ENCODE measurements at regions not wholly inside any gene's neighbourhood (a gene's known extent, or its start where the extent isn't known, plus 50 kb on each side); places are given as distances from the start of the nearest gene placed in this dataset.

DNA sequence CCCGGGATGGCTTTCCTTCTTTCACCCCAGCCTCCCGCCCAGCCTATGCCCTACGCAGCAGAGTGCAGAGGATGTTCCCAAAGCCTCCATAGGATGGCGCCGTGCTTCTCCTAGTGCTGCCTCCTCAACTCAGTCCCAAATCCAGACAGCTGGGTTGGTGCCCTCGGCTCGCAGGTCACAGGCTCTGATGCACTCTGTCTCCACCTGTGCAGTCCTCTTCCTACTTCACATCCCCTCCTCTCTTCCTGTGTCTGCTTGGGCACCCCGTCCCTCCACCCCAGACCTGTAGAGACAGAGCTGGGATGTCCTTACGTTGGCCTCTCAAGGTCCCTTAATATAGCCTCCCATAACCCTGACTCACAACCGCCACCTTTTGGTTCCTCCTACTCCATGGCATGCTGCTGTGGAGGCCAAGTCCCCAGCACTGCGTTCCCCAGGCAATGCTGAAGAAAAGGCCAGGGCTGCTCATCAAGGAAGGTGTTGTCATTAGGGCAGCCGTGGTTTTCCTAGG lies 314.4 kb downstream of the GADD45G start:
- TF ChIP-seq, protein P1, sequence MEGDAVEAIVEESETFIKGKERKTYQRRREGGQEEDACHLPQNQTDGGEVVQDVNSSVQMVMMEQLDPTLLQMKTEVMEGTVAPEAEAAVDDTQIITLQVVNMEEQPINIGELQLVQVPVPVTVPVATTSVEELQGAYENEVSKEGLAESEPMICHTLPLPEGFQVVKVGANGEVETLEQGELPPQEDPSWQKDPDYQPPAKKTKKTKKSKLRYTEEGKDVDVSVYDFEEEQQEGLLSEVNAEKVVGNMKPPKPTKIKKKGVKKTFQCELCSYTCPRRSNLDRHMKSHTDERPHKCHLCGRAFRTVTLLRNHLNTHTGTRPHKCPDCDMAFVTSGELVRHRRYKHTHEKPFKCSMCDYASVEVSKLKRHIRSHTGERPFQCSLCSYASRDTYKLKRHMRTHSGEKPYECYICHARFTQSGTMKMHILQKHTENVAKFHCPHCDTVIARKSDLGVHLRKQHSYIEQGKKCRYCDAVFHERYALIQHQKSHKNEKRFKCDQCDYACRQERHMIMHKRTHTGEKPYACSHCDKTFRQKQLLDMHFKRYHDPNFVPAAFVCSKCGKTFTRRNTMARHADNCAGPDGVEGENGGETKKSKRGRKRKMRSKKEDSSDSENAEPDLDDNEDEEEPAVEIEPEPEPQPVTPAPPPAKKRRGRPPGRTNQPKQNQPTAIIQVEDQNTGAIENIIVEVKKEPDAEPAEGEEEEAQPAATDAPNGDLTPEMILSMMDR (optimal IDR thresholded peaks at IDR 0.05 in 1 of 3, IDR thresholded peaks at IDR 0.05 in 1 of 3, conservative IDR thresholded peaks at IDR 0.05 in 1 of 3; ENCODE audit: extremely low read depth in 1 of 3, insufficient read depth in 2 of 3, low read length in 3 of 3): peak in 2 of 3 experiments; percentile 26 to 48
- TF ChIP-seq EZH2 (IDR thresholded peaks at IDR 0.05; ENCODE audit: low read length): no peak
- H3K79me2 ChIP-seq (ENCODE audit: control insufficient read depth, insufficient read depth, low read length): no peaks in the 10 kb centered on the region
- H3K4me2 ChIP-seq (ENCODE audit: control insufficient read depth, extremely low read depth, insufficient read depth, low read depth, low read length): no peak overlapping the region
- no peak overlapping the region for H3K4me3 ChIP-seq (ENCODE audit: control insufficient read depth in 2 of 3, extremely low read depth in 1 of 3, insufficient read depth in 2 of 3, low read depth in 1 of 3, low read length in 3 of 3)
- no peak overlapping the region for H2AFZ ChIP-seq (ENCODE audit: control insufficient read depth, low read length)
- no peak for DNase-seq (ENCODE audit: low read depth, low spot score)
- H3K27ac ChIP-seq (ENCODE audit: control insufficient read depth, insufficient read depth, low read length): no peak overlapping the region
- H3K9me3 ChIP-seq (ENCODE audit: control insufficient read depth, low read depth, low read length): no peaks in the 10 kb centered on the region
- H3K36me3 ChIP-seq (ENCODE audit: control insufficient read depth in 2 of 2, extremely low read depth in 1 of 2, insufficient read depth in 2 of 2, low read length in 2 of 2): no peaks in the 10 kb centered on the region
- dilution Hi-C loops (cut with MboI; ENCODE audit: extremely low pct_ligation_motif_present, low sequenced_read_pairs): no loop called here
- H3K9ac ChIP-seq (ENCODE audit: control insufficient read depth, extremely low read depth, insufficient read depth, low read length): no peak overlapping the region
- no peaks in the 10 kb centered on the region for H3K9me1 ChIP-seq (ENCODE audit: control insufficient read depth, extremely low read depth, insufficient read depth, low read length)
- FAIRE-seq: no peak
- H3K27me3 ChIP-seq (ENCODE audit: control insufficient read depth, extremely low read depth, insufficient read depth, low read length): peaks cover 4% of the 10 kb centered on the region
- no peaks in the 10 kb centered on the region for H4K20me1 ChIP-seq (ENCODE audit: control insufficient read depth, extremely low read depth, insufficient read depth, low read length)
- no peaks in the 10 kb centered on the region for H3K4me1 ChIP-seq (ENCODE audit: control insufficient read depth, extremely low read depth, insufficient read depth, low read length)

GRCh38 chr9:89920131-89920530 lies 315.3 kb downstream of the GADD45G start:
- DNase-seq (ENCODE audit: low read depth, low spot score): no peak
- H3K27me3 ChIP-seq (ENCODE audit: control insufficient read depth, extremely low read depth, insufficient read depth, low read length): peaks cover 4% of the 10 kb centered on the region

More at GRCh38 chr9:89920131-89920530, 315.3 kb downstream of the GADD45G start:
- H3K4me3 ChIP-seq (ENCODE audit: control insufficient read depth in 2 of 3, extremely low read depth in 1 of 3, insufficient read depth in 2 of 3, low read depth in 1 of 3, low read length in 3 of 3): no peak overlapping the region
- H3K9me1 ChIP-seq (ENCODE audit: control insufficient read depth, extremely low read depth, insufficient read depth, low read length): no peaks in the 10 kb centered on the region
- H3K9me3 ChIP-seq (ENCODE audit: control insufficient read depth, low read depth, low read length): no peaks in the 10 kb centered on the region
- no peaks in the 10 kb centered on the region for H4K20me1 ChIP-seq (ENCODE audit: control insufficient read depth, extremely low read depth, insufficient read depth, low read length)
- FAIRE-seq: no peak
- no peaks in the 10 kb centered on the region for H3K36me3 ChIP-seq (ENCODE audit: control insufficient read depth in 2 of 2, extremely low read depth in 1 of 2, insufficient read depth in 2 of 2, low read length in 2 of 2)
- no peaks in the 10 kb centered on the region for H3K4me1 ChIP-seq (ENCODE audit: control insufficient read depth, extremely low read depth, insufficient read depth, low read length)
- no peak overlapping the region for H3K4me2 ChIP-seq (ENCODE audit: control insufficient read depth, extremely low read depth, insufficient read depth, low read depth, low read length)
- dilution Hi-C loops (cut with MboI; ENCODE audit: extremely low pct_ligation_motif_present, low sequenced_read_pairs): no loop called here
- TF ChIP-seq, protein P1 (optimal IDR thresholded peaks at IDR 0.05 in 1 of 3, IDR thresholded peaks at IDR 0.05 in 1 of 3, conservative IDR thresholded peaks at IDR 0.05 in 1 of 3; ENCODE audit: extremely low read depth in 1 of 3, insufficient read depth in 2 of 3, low read length in 3 of 3): no peak
- no peak for TF ChIP-seq EZH2 (IDR thresholded peaks at IDR 0.05; ENCODE audit: low read length)
- H3K27ac ChIP-seq (ENCODE audit: control insufficient read depth, insufficient read depth, low read length): no peak overlapping the region
- no peak overlapping the region for H2AFZ ChIP-seq (ENCODE audit: control insufficient read depth, low read length)
- no peak overlapping the region for H3K9ac ChIP-seq (ENCODE audit: control insufficient read depth, extremely low read depth, insufficient read depth, low read length)
- no peaks in the 10 kb centered on the region for H3K79me2 ChIP-seq (ENCODE audit: control insufficient read depth, insufficient read depth, low read length)

Measured in keratinocyte (primary cell).